Bronchial epithelial cell (primary cell): ENCODE measurements at regions not wholly inside any gene's neighbourhood (a gene's known extent, or its start where the extent isn't known, plus 50 kb on each side); places are given as distances from the start of the nearest gene placed in this dataset.

Experiments used
- DNase-seq: peaks from one replicate; pipeline ENCODE4 v3.0.0-alpha.2; 2010; ENCODE audit warnings: low read depth
- FAIRE-seq: peaks from 2 replicates; lab custom pipeline; 2011; peaks lifted over from hg19 to GRCh38; lab: Jason Lieb, UNC
- H3K27me3 ChIP-seq: 2 replicates; pipeline ENCODE4 v1.5.1; 2011; ENCODE audit warnings: low read length; ENCODE audit not compliant: control insufficient read depth, insufficient read depth
- H3K36me3 ChIP-seq: 2 replicates; pipeline ENCODE4 v1.5.1; 2011; ENCODE audit warnings: low read length; ENCODE audit not compliant: control insufficient read depth, insufficient read depth
- H3K4me3 ChIP-seq: 2 replicates; pipeline ENCODE4 v1.5.1; 2011; ENCODE audit warnings: mild to moderate bottlenecking, low read depth, low read length, control low read depth
- CTCF ChIP-seq: IDR thresholded peaks from 2 replicates; pipeline ENCODE4 v1.5.1; 2011; ENCODE audit warnings: mild to moderate bottlenecking, moderate library complexity, low read length, control low read depth, inconsistent platforms; ENCODE audit not compliant: insufficient read depth, severe bottlenecking

GRCh38 chr1:47678464-47678980 is 240.7 kb downstream of the FOXD2 start:
- Histone ChIP-seq H3K36me3 (no peaks in the 10 kb centered on the region), H3K27me3 (peaks cover 2% of the 10 kb centered on the region), H3K4me3 (no peak overlapping the region)
- FAIRE-seq (no peak), DNase-seq (no peak)
- TF ChIP-seq CTCF: no peak

GRCh38 chr1:47679301-47679791 is 241.5 kb downstream of the FOXD2 start:
- no peak overlapping the region for H3K4me3 ChIP-seq
- DNase-seq: no peak
- no peak for FAIRE-seq
- no peak for TF ChIP-seq CTCF
- peaks cover 2% of the 10 kb centered on the region for H3K27me3 ChIP-seq
- no peaks in the 10 kb centered on the region for H3K36me3 ChIP-seq

- DNase-seq (no peak), FAIRE-seq (peak; percentile 50)
- Histone ChIP-seq H3K36me3 (no peaks in the 10 kb centered on the region), H3K27me3 (peaks cover 2% of the 10 kb centered on the region), H3K4me3 (no peak overlapping the region)
- no peak for TF ChIP-seq CTCF
These were observed 242.0 kb downstream of the FOXD2 start for GRCh38 chr1:47679826-47680225.

- no peaks in the 10 kb centered on the region for H3K36me3 ChIP-seq
- no peak overlapping the region for H3K4me3 ChIP-seq
- FAIRE-seq (no peak), DNase-seq (no peak)
- H3K27me3 ChIP-seq: peaks cover 3% of the 10 kb centered on the region
- no peak for TF ChIP-seq CTCF
These were observed 243.1 kb downstream of the FOXD2 start for GRCh38 chr1:47680815-47681475.

GRCh38 chr1:47681735-47682134 is 243.9 kb downstream of the FOXD2 start:
- Histone ChIP-seq H3K27me3 (peaks cover 3% of the 10 kb centered on the region), H3K4me3 (no peak overlapping the region), H3K36me3 (no peaks in the 10 kb centered on the region)
- no peak for TF ChIP-seq CTCF
- FAIRE-seq (peak; percentile 88), DNase-seq (no peak)
